Liver (tissue), 3 donors: ENCODE measurements at regions not wholly inside any gene's neighbourhood (a gene's known extent, or its start where the extent isn't known, plus 50 kb on each side); places are given as distances from the start of the nearest gene placed in this dataset.
A peak's percentile ranks its signal among the peaks of the same experiment; 100 is the strongest.

Experiments used
- EGR1 ChIP-seq, 2 donors: IDR thresholded peaks; 2 replicates each; pipeline ENCODE4 v1.6.1; 2016 to 2018; ENCODE audit warnings: antibody characterized with exemption in 2 of 2, low read depth in 2 of 2
- GABPA ChIP-seq, 2 donors: IDR thresholded peaks in 1 of 2; conservative IDR thresholded peaks in 1 of 2; 2 replicates each; pipeline ENCODE4 v1.6.1; 2016; ENCODE audit warnings: antibody characterized with exemption in 2 of 2, mild to moderate bottlenecking in 1 of 2, moderate library complexity in 1 of 2
- HNF4G ChIP-seq: IDR thresholded peaks from 2 replicates; pipeline ENCODE4 v1.6.1; 2016; ENCODE audit warnings: antibody characterized with exemption
- TAF1 ChIP-seq: conservative IDR thresholded peaks from 2 replicates; pipeline ENCODE4 v1.6.1; 2016; ENCODE audit warnings: antibody characterized with exemption, mild to moderate bottlenecking
- YY1 ChIP-seq: IDR thresholded peaks from 2 replicates; pipeline ENCODE4 v1.6.1; 2016; ENCODE audit warnings: antibody characterized with exemption, mild to moderate bottlenecking
- TF ChIP-seq, protein P1 (sequence below): IDR thresholded peaks from 2 replicates; pipeline ENCODE4 v1.6.1; 2016; ENCODE audit warnings: antibody characterized with exemption
- TF ChIP-seq, protein P2 (sequence below): IDR thresholded peaks from 2 replicates; pipeline ENCODE4 v1.6.1; 2016; ENCODE audit warnings: antibody characterized with exemption, mild to moderate bottlenecking
- TF ChIP-seq, protein P3 (sequence below): fragments of 150-350 bp; IDR thresholded peaks from 2 replicates; pipeline ENCODE4 v1.5.1; 2017; ENCODE audit warnings: improper control_type of control experiment, low read depth, low read length; ENCODE audit not compliant: missing input control
- TF ChIP-seq, protein P4 (sequence below): IDR thresholded peaks from 2 replicates; pipeline ENCODE4 v1.6.1; 2016; ENCODE audit warnings: antibody characterized with exemption
- TF ChIP-seq, protein P5 (sequence below): IDR thresholded peaks from 2 replicates; pipeline ENCODE4 v1.6.1; 2016; ENCODE audit warnings: antibody characterized with exemption
- donor health status: healthy.
- donor health status: healthy.

DNA sequence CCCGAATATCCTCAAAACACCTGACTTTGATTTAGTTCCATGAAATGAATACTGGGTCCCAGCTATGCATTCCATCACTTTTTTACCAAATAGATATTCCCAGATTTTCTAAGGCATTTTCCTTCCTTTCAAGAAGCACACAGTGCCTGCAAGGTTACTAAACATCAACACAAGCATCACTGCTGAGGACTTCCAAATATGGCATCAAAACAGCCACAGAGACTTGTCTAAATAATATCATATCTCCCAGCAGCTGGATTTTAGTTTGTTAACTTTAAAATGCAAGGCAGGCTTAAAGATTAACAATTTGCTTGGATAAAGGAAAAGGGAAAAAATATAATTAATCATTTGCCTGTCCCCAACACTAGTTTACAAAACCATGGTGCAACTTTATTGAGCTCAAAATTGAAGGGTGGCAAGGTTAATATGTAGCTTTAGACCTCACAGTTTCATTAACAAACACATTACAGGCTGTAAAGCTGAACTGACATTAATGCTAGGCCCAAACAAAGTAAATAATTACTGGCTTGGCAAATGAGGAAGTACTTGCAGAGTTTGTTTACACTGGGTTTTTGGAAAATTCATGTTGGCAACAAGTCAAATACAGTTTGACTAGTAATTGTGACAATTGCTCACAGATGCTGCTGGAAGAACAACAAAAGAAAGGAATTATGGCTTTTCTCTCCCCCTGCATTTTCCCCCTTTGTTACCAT, 401.7 kb upstream of the CDIN1 start:
- TF ChIP-seq, protein P1, sequence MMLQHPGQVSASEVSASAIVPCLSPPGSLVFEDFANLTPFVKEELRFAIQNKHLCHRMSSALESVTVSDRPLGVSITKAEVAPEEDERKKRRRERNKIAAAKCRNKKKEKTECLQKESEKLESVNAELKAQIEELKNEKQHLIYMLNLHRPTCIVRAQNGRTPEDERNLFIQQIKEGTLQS: peak; percentile 26
- TF ChIP-seq, protein P2, sequence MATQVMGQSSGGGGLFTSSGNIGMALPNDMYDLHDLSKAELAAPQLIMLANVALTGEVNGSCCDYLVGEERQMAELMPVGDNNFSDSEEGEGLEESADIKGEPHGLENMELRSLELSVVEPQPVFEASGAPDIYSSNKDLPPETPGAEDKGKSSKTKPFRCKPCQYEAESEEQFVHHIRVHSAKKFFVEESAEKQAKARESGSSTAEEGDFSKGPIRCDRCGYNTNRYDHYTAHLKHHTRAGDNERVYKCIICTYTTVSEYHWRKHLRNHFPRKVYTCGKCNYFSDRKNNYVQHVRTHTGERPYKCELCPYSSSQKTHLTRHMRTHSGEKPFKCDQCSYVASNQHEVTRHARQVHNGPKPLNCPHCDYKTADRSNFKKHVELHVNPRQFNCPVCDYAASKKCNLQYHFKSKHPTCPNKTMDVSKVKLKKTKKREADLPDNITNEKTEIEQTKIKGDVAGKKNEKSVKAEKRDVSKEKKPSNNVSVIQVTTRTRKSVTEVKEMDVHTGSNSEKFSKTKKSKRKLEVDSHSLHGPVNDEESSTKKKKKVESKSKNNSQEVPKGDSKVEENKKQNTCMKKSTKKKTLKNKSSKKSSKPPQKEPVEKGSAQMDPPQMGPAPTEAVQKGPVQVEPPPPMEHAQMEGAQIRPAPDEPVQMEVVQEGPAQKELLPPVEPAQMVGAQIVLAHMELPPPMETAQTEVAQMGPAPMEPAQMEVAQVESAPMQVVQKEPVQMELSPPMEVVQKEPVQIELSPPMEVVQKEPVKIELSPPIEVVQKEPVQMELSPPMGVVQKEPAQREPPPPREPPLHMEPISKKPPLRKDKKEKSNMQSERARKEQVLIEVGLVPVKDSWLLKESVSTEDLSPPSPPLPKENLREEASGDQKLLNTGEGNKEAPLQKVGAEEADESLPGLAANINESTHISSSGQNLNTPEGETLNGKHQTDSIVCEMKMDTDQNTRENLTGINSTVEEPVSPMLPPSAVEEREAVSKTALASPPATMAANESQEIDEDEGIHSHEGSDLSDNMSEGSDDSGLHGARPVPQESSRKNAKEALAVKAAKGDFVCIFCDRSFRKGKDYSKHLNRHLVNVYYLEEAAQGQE: peak; percentile 69
- TF ChIP-seq, protein P3, sequence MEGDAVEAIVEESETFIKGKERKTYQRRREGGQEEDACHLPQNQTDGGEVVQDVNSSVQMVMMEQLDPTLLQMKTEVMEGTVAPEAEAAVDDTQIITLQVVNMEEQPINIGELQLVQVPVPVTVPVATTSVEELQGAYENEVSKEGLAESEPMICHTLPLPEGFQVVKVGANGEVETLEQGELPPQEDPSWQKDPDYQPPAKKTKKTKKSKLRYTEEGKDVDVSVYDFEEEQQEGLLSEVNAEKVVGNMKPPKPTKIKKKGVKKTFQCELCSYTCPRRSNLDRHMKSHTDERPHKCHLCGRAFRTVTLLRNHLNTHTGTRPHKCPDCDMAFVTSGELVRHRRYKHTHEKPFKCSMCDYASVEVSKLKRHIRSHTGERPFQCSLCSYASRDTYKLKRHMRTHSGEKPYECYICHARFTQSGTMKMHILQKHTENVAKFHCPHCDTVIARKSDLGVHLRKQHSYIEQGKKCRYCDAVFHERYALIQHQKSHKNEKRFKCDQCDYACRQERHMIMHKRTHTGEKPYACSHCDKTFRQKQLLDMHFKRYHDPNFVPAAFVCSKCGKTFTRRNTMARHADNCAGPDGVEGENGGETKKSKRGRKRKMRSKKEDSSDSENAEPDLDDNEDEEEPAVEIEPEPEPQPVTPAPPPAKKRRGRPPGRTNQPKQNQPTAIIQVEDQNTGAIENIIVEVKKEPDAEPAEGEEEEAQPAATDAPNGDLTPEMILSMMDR: no peak
- TF ChIP-seq TAF1 (no peak), GABPA (IDR thresholded peaks at IDR 0.05 in 1 of 2, conservative IDR thresholded peaks at IDR 0.05 in 1 of 2) (peak in 1 of 2 donors; percentile 50), EGR1 (IDR thresholded peaks at IDR 0.05; ENCODE audit: low read depth in 2 of 2) (peak in 1 of 2 donors; percentile 51), HNF4G (no peak), YY1 (peak; percentile 85)
- TF ChIP-seq, protein P4, sequence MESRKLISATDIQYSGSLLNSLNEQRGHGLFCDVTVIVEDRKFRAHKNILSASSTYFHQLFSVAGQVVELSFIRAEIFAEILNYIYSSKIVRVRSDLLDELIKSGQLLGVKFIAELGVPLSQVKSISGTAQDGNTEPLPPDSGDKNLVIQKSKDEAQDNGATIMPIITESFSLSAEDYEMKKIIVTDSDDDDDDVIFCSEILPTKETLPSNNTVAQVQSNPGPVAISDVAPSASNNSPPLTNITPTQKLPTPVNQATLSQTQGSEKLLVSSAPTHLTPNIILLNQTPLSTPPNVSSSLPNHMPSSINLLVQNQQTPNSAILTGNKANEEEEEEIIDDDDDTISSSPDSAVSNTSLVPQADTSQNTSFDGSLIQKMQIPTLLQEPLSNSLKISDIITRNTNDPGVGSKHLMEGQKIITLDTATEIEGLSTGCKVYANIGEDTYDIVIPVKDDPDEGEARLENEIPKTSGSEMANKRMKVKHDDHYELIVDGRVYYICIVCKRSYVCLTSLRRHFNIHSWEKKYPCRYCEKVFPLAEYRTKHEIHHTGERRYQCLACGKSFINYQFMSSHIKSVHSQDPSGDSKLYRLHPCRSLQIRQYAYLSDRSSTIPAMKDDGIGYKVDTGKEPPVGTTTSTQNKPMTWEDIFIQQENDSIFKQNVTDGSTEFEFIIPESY: no peak
- TF ChIP-seq, protein P5, sequence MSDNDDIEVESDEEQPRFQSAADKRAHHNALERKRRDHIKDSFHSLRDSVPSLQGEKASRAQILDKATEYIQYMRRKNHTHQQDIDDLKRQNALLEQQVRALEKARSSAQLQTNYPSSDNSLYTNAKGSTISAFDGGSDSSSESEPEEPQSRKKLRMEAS: peak; percentile 81
